ENCODE measurements at regions not wholly inside any gene's neighbourhood (a gene's known extent, or its start where the extent isn't known, plus 50 kb on each side); places are given as distances from the start of the nearest gene placed in this dataset.

DNA sequence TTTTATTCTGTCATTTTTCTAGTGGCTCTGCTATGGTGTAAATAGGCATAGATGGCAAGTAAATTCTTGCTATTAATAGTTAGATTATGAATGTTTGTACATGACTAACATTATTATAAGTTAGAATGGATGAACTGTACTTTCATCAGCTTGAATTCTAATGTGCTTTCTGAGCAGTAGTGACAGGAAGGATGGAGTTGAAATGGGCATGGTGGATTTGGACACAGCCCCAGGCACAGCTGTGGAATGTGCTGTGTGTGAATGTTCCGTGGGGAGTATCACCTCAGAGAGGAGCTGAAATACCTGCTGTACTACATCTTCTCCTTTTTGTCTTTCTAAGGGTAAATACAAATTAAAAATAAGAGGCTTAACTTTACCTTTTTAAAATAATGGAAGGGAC lies 66.8 kb downstream of the FBXO5 start:
- no peaks in the 10 kb centered on the region for H3K9me3 ChIP-seq (ENCODE audit: low read length)
- no peaks in the 10 kb centered on the region for H4K20me1 ChIP-seq (ENCODE audit: insufficient read depth)
- no peak overlapping the region for H2AFZ ChIP-seq (ENCODE audit: low read depth, low read length)
- H3K9ac ChIP-seq (ENCODE audit: low read length), result no peak overlapping the region
- H3K79me2 ChIP-seq (replicated peaks; ENCODE audit: insufficient read depth, low read length), result no peaks in the 10 kb centered on the region
- H3K4me2 ChIP-seq (ENCODE audit: low read length), result no peak overlapping the region
- no peak overlapping the region for H3K27ac ChIP-seq (ENCODE audit: low read length)
- TF ChIP-seq POLR2AphosphoS5 (IDR thresholded peaks at IDR 0.05) (no peak), EZH2 (IDR thresholded peaks at IDR 0.05; ENCODE audit: borderline replicate concordance, insufficient read depth, low read length, poor library complexity, severe bottlenecking) (no peak), MXI1 (conservative IDR thresholded peaks at IDR 0.05; ENCODE audit: poor library complexity, severe bottlenecking) (no peak), RAD21 (conservative IDR thresholded peaks at IDR 0.05) (no peak), EP300 (conservative IDR thresholded peaks at IDR 0.05; ENCODE audit: poor library complexity, severe bottlenecking) (no peak), TAF1 (IDR thresholded peaks at IDR 0.05; ENCODE audit: low read depth) (no peak), SMC3 (conservative IDR thresholded peaks at IDR 0.05; ENCODE audit: poor library complexity) (no peak)
- TF ChIP-seq, protein P1, sequence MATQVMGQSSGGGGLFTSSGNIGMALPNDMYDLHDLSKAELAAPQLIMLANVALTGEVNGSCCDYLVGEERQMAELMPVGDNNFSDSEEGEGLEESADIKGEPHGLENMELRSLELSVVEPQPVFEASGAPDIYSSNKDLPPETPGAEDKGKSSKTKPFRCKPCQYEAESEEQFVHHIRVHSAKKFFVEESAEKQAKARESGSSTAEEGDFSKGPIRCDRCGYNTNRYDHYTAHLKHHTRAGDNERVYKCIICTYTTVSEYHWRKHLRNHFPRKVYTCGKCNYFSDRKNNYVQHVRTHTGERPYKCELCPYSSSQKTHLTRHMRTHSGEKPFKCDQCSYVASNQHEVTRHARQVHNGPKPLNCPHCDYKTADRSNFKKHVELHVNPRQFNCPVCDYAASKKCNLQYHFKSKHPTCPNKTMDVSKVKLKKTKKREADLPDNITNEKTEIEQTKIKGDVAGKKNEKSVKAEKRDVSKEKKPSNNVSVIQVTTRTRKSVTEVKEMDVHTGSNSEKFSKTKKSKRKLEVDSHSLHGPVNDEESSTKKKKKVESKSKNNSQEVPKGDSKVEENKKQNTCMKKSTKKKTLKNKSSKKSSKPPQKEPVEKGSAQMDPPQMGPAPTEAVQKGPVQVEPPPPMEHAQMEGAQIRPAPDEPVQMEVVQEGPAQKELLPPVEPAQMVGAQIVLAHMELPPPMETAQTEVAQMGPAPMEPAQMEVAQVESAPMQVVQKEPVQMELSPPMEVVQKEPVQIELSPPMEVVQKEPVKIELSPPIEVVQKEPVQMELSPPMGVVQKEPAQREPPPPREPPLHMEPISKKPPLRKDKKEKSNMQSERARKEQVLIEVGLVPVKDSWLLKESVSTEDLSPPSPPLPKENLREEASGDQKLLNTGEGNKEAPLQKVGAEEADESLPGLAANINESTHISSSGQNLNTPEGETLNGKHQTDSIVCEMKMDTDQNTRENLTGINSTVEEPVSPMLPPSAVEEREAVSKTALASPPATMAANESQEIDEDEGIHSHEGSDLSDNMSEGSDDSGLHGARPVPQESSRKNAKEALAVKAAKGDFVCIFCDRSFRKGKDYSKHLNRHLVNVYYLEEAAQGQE (IDR thresholded peaks at IDR 0.05; ENCODE audit: borderline replicate concordance), result no peak
- TF ChIP-seq, protein P2, sequence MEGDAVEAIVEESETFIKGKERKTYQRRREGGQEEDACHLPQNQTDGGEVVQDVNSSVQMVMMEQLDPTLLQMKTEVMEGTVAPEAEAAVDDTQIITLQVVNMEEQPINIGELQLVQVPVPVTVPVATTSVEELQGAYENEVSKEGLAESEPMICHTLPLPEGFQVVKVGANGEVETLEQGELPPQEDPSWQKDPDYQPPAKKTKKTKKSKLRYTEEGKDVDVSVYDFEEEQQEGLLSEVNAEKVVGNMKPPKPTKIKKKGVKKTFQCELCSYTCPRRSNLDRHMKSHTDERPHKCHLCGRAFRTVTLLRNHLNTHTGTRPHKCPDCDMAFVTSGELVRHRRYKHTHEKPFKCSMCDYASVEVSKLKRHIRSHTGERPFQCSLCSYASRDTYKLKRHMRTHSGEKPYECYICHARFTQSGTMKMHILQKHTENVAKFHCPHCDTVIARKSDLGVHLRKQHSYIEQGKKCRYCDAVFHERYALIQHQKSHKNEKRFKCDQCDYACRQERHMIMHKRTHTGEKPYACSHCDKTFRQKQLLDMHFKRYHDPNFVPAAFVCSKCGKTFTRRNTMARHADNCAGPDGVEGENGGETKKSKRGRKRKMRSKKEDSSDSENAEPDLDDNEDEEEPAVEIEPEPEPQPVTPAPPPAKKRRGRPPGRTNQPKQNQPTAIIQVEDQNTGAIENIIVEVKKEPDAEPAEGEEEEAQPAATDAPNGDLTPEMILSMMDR (IDR thresholded peaks at IDR 0.05; ENCODE audit: poor library complexity, severe bottlenecking), result no peak
- H3K4me3 ChIP-seq (ENCODE audit: low read length), result no peak overlapping the region
- H3K36me3 ChIP-seq (ENCODE audit: insufficient read depth, low read length), result no peaks in the 10 kb centered on the region
- H3K27me3 ChIP-seq (ENCODE audit: insufficient read depth, low read depth, low read length), result no peaks in the 10 kb centered on the region
- H3F3A ChIP-seq (ENCODE audit: insufficient read depth, low read length, poor library complexity, severe bottlenecking), result no peaks in the 10 kb centered on the region
- H3K9me2 ChIP-seq (ENCODE audit: insufficient read depth, low read length), result no peaks in the 10 kb centered on the region

DNA sequence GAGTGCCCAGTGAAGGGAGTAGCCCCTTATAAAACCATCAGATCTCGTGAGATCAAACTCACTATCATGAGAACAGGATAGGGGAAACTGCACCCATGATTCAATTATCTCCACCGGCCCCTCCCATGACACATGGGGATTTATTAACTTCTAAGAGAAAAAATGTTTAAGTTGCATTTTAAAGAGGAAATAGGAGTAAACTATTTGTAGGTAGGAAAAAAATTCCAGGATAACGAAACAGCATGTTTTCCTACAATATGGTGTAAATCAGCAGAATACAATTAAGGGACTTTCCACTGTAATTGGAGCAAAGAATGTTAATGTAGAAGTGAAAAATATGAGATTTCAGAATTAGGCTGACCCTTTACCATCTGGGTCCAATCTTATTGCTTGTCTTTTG lies 63.9 kb downstream of the FBXO5 start:
- H3K36me3 ChIP-seq (ENCODE audit: insufficient read depth, low read length), result no peaks in the 10 kb centered on the region
- H3K4me2 ChIP-seq (ENCODE audit: low read length), result no peak overlapping the region
- H3K9me3 ChIP-seq (ENCODE audit: low read length), result no peaks in the 10 kb centered on the region
- H2AFZ ChIP-seq (ENCODE audit: low read depth, low read length), result no peak overlapping the region
- H3K4me3 ChIP-seq (ENCODE audit: low read length), result no peak overlapping the region
- no peaks in the 10 kb centered on the region for H4K20me1 ChIP-seq (ENCODE audit: insufficient read depth)
- no peaks in the 10 kb centered on the region for H3F3A ChIP-seq (ENCODE audit: insufficient read depth, low read length, poor library complexity, severe bottlenecking)
- TF ChIP-seq SMC3 (conservative IDR thresholded peaks at IDR 0.05; ENCODE audit: poor library complexity) (no peak), RAD21 (conservative IDR thresholded peaks at IDR 0.05) (no peak), EZH2 (IDR thresholded peaks at IDR 0.05; ENCODE audit: borderline replicate concordance, insufficient read depth, low read length, poor library complexity, severe bottlenecking) (no peak), TAF1 (IDR thresholded peaks at IDR 0.05; ENCODE audit: low read depth) (no peak), MXI1 (conservative IDR thresholded peaks at IDR 0.05; ENCODE audit: poor library complexity, severe bottlenecking) (no peak), EP300 (conservative IDR thresholded peaks at IDR 0.05; ENCODE audit: poor library complexity, severe bottlenecking) (no peak), POLR2AphosphoS5 (IDR thresholded peaks at IDR 0.05) (no peak)
- TF ChIP-seq, protein P1 (IDR thresholded peaks at IDR 0.05; ENCODE audit: borderline replicate concordance), result no peak
- TF ChIP-seq, protein P2 (IDR thresholded peaks at IDR 0.05; ENCODE audit: poor library complexity, severe bottlenecking), result no peak
- no peak overlapping the region for H3K9ac ChIP-seq (ENCODE audit: low read length)
- no peaks in the 10 kb centered on the region for H3K79me2 ChIP-seq (replicated peaks; ENCODE audit: insufficient read depth, low read length)
- no peak overlapping the region for H3K27ac ChIP-seq (ENCODE audit: low read length)
- no peaks in the 10 kb centered on the region for H3K9me2 ChIP-seq (ENCODE audit: insufficient read depth, low read length)
- H3K27me3 ChIP-seq (ENCODE audit: insufficient read depth, low read depth, low read length), result no peaks in the 10 kb centered on the region
